ENCODE measurements at regions not wholly inside any gene's neighbourhood (a gene's known extent, or its start where the extent isn't known, plus 50 kb on each side); places are given as distances from the start of the nearest gene placed in this dataset.

GRCh38 chr5:23028445-23029021 is 175.4 kb upstream of the CDH12 start:
- H3K9me2 ChIP-seq (replicated peaks; ENCODE audit: control insufficient read depth, low read length), result no peaks in the 10 kb centered on the region
- no peaks in the 10 kb centered on the region for H3F3A ChIP-seq (ENCODE audit: control insufficient read depth, insufficient read depth)
- H3K36me3 ChIP-seq (ENCODE audit: control insufficient read depth, low read length), result no peaks in the 10 kb centered on the region
- H3K79me2 ChIP-seq (ENCODE audit: control insufficient read depth, low read length), result no peaks in the 10 kb centered on the region
- no peaks in the 10 kb centered on the region for H4K20me1 ChIP-seq (ENCODE audit: control insufficient read depth, insufficient read depth, low read depth, low read length)
- no peak overlapping the region for H3K27ac ChIP-seq (ENCODE audit: low read depth, low read length)
- H3K4me1 ChIP-seq (ENCODE audit: control insufficient read depth, low read length), result no peaks in the 10 kb centered on the region
- no peak overlapping the region for H3K4me2 ChIP-seq (ENCODE audit: low read length)
- no peaks in the 10 kb centered on the region for H3K27me3 ChIP-seq (ENCODE audit: control insufficient read depth, low read length)
- no peak overlapping the region for H3K4me3 ChIP-seq (ENCODE audit: low read length)
- no peak for TF ChIP-seq EZH2phosphoT487 (IDR thresholded peaks at IDR 0.05; ENCODE audit: borderline replicate concordance, low read length)
- no peaks in the 10 kb centered on the region; the same call in 1 of the 2 replicates for H3K9me3 ChIP-seq (ENCODE audit: control insufficient read depth, insufficient read depth, low read length)

GRCh38 chr5:23027830-23028229 is 174.7 kb upstream of the CDH12 start:
- Histone ChIP-seq H3K4me1 (ENCODE audit: control insufficient read depth, low read length) (no peaks in the 10 kb centered on the region), H3F3A (ENCODE audit: control insufficient read depth, insufficient read depth) (no peaks in the 10 kb centered on the region), H3K4me3 (ENCODE audit: low read length) (no peak overlapping the region), H3K27ac (ENCODE audit: low read depth, low read length) (no peak overlapping the region), H3K9me3 (ENCODE audit: control insufficient read depth, insufficient read depth, low read length) (no peaks in the 10 kb centered on the region; the same call in 1 of the 2 replicates), H3K79me2 (ENCODE audit: control insufficient read depth, low read length) (no peaks in the 10 kb centered on the region), H3K36me3 (ENCODE audit: control insufficient read depth, low read length) (no peaks in the 10 kb centered on the region), H3K9me2 (replicated peaks; ENCODE audit: control insufficient read depth, low read length) (no peaks in the 10 kb centered on the region), H4K20me1 (ENCODE audit: control insufficient read depth, insufficient read depth, low read depth, low read length) (no peaks in the 10 kb centered on the region), H3K4me2 (ENCODE audit: low read length) (no peak overlapping the region), H3K27me3 (ENCODE audit: control insufficient read depth, low read length) (no peaks in the 10 kb centered on the region)
- TF ChIP-seq EZH2phosphoT487 (IDR thresholded peaks at IDR 0.05; ENCODE audit: borderline replicate concordance, low read length) (no peak), CTCF (IDR thresholded peaks at IDR 0.05; ENCODE audit: low read depth, low read length, poor library complexity, severe bottlenecking) (no peak)

- Histone ChIP-seq H3F3A (ENCODE audit: control insufficient read depth, insufficient read depth) (no peaks in the 10 kb centered on the region), H4K20me1 (ENCODE audit: control insufficient read depth, insufficient read depth, low read depth, low read length) (no peaks in the 10 kb centered on the region), H3K36me3 (ENCODE audit: control insufficient read depth, low read length) (no peaks in the 10 kb centered on the region), H3K9me3 (ENCODE audit: control insufficient read depth, insufficient read depth, low read length) (no peaks in the 10 kb centered on the region; the same call in 1 of the 2 replicates), H3K9me2 (replicated peaks; ENCODE audit: control insufficient read depth, low read length) (no peaks in the 10 kb centered on the region), H3K79me2 (ENCODE audit: control insufficient read depth, low read length) (no peaks in the 10 kb centered on the region), H3K4me1 (ENCODE audit: control insufficient read depth, low read length) (no peaks in the 10 kb centered on the region), H3K27ac (ENCODE audit: low read depth, low read length) (no peak overlapping the region), H3K4me3 (ENCODE audit: low read length) (no peak overlapping the region), H3K27me3 (ENCODE audit: control insufficient read depth, low read length) (no peaks in the 10 kb centered on the region), H3K4me2 (ENCODE audit: low read length) (no peak overlapping the region)
- TF ChIP-seq CTCF (IDR thresholded peaks at IDR 0.05; ENCODE audit: low read depth, low read length, poor library complexity, severe bottlenecking), result no peak
- no peak for TF ChIP-seq EZH2phosphoT487 (IDR thresholded peaks at IDR 0.05; ENCODE audit: borderline replicate concordance, low read length)
Measured at GRCh38 chr5:23027331-23027730, 174.2 kb upstream of the CDH12 start.

GRCh38 chr5:23026252-23027170 is 173.4 kb upstream of the CDH12 start:
- Histone ChIP-seq H3K4me1 (ENCODE audit: control insufficient read depth, low read length) (no peaks in the 10 kb centered on the region), H3K9me2 (replicated peaks; ENCODE audit: control insufficient read depth, low read length) (no peaks in the 10 kb centered on the region), H3K79me2 (ENCODE audit: control insufficient read depth, low read length) (no peaks in the 10 kb centered on the region)

More at GRCh38 chr5:23026252-23027170, 173.4 kb upstream of the CDH12 start:
- no peak overlapping the region for H3K4me3 ChIP-seq (ENCODE audit: low read length)
- no peak for TF ChIP-seq EZH2phosphoT487 (IDR thresholded peaks at IDR 0.05; ENCODE audit: borderline replicate concordance, low read length)
- TF ChIP-seq CTCF (IDR thresholded peaks at IDR 0.05; ENCODE audit: low read depth, low read length, poor library complexity, severe bottlenecking), result no peak
- H3K36me3 ChIP-seq (ENCODE audit: control insufficient read depth, low read length), result no peaks in the 10 kb centered on the region
- no peaks in the 10 kb centered on the region; the same call in 1 of the 2 replicates for H3K9me3 ChIP-seq (ENCODE audit: control insufficient read depth, insufficient read depth, low read length)
- H4K20me1 ChIP-seq (ENCODE audit: control insufficient read depth, insufficient read depth, low read depth, low read length), result no peaks in the 10 kb centered on the region
- H3K4me2 ChIP-seq (ENCODE audit: low read length), result no peak overlapping the region
- H3K27ac ChIP-seq (ENCODE audit: low read depth, low read length), result no peak overlapping the region
- no peaks in the 10 kb centered on the region for H3K27me3 ChIP-seq (ENCODE audit: control insufficient read depth, low read length)
- no peaks in the 10 kb centered on the region for H3F3A ChIP-seq (ENCODE audit: control insufficient read depth, insufficient read depth)

Data from DOHH2 (cell line).